KMS-11 (cell line): ENCODE measurements at regions not wholly inside any gene's neighbourhood (a gene's known extent, or its start where the extent isn't known, plus 50 kb on each side); places are given as distances from the start of the nearest gene placed in this dataset.

Experiments
- H2AFZ ChIP-seq: fragments of 200-600 bp; sonication (generic); 2 replicates; pipeline ENCODE4 v1.6.1; 2016; ENCODE audit warnings: antibody characterized with exemption, mixed run types, low read depth
- H3K27ac ChIP-seq: fragments of 200-600 bp; sonication (generic); 2 replicates; pipeline ENCODE4 v1.6.1; 2016; ENCODE audit warnings: mild to moderate bottlenecking, mixed run types
- H3K27me3 ChIP-seq: fragments of 200-600 bp; sonication (generic); 2 replicates; pipeline ENCODE4 v1.6.1; 2017; ENCODE audit warnings: mild to moderate bottlenecking, low read depth, mixed run types, moderate library complexity; ENCODE audit not compliant: insufficient read depth
- H3K36me3 ChIP-seq: fragments of 200-600 bp; sonication (generic); 2 replicates; pipeline ENCODE4 v1.6.1; 2017; ENCODE audit warnings: mild to moderate bottlenecking, mixed run types; ENCODE audit not compliant: insufficient read depth
- H3K4me1 ChIP-seq: fragments of 200-600 bp; sonication (generic); 2 replicates; pipeline ENCODE4 v1.6.1; 2016; ENCODE audit warnings: mild to moderate bottlenecking, low read depth, mixed run types; ENCODE audit not compliant: poor library complexity, severe bottlenecking
- H3K4me2 ChIP-seq: fragments of 200-600 bp; sonication (generic); 2 replicates; pipeline ENCODE4 v1.7.0; 2016; ENCODE audit warnings: mild to moderate bottlenecking, mixed run types
- H3K4me3 ChIP-seq: fragments of 200-600 bp; sonication (generic); IDR thresholded peaks from 2 replicates; pipeline ENCODE4 v1.6.1; 2017; ENCODE audit warnings: low read depth, low read length, mixed read lengths; ENCODE audit not compliant: insufficient read depth
- H3K79me2 ChIP-seq: fragments of 200-600 bp; sonication (generic); 2 replicates; pipeline ENCODE4 v1.6.1; 2016; ENCODE audit warnings: low read depth, mixed run types; ENCODE audit not compliant: insufficient read depth
- H3K9ac ChIP-seq: fragments of 200-600 bp; sonication (generic); 2 replicates; pipeline ENCODE4 v1.6.1; 2016; ENCODE audit warnings: mild to moderate bottlenecking, mixed run types
- H4K20me1 ChIP-seq: fragments of 200-600 bp; sonication (generic); 2 replicates; pipeline ENCODE4 v1.6.1; 2016; ENCODE audit warnings: mild to moderate bottlenecking, mixed run types; ENCODE audit not compliant: insufficient read depth
- CTCF ChIP-seq: fragments of 200-600 bp; sonication (generic); conservative IDR thresholded peaks from 2 replicates; pipeline ENCODE4 v1.6.1; 2017; ENCODE audit warnings: low read depth, mild to moderate bottlenecking, antibody characterized with exemption, low read length, moderate library complexity, mixed read lengths

DNA sequence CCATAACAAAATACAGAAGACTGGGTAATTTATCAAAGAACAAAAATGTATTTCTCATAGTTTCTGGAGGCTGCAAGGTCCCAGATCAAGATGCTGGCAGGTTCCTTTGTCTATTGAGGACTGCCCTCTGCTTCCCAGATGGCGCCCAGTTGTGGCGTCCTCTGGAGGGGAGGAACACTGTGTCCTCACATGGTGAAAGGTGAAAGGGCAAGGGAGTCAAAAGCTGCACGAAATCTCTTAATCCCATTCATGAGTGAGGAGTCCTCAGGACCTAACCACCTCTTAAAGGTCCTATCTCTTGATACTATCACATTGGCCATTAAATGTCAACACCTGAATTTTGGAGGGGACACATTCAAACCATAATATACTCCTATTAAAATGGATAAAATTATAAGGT lies 79.3 kb upstream of the IRF2BP2 start:
- no peak overlapping the region for H3K4me2 ChIP-seq
- no peaks in the 10 kb centered on the region for H3K36me3 ChIP-seq
- no peaks in the 10 kb centered on the region for H4K20me1 ChIP-seq
- H3K27ac ChIP-seq: no peak overlapping the region
- H2AFZ ChIP-seq: no peak overlapping the region
- no peaks in the 10 kb centered on the region for H3K27me3 ChIP-seq
- TF ChIP-seq CTCF: no peak
- H3K9ac ChIP-seq: no peak overlapping the region
- H3K4me1 ChIP-seq: no peaks in the 10 kb centered on the region
- no peaks in the 10 kb centered on the region for H3K79me2 ChIP-seq
- H3K4me3 ChIP-seq: no peak overlapping the region

GRCh38 chr1:234687011-234687410 lies 77.0 kb upstream of the IRF2BP2 start:
- no peak overlapping the region for H3K27ac ChIP-seq
- no peak overlapping the region for H3K4me3 ChIP-seq
- H4K20me1 ChIP-seq: no peaks in the 10 kb centered on the region
- H3K36me3 ChIP-seq: no peaks in the 10 kb centered on the region
- H3K79me2 ChIP-seq: no peaks in the 10 kb centered on the region
- H3K4me1 ChIP-seq: no peaks in the 10 kb centered on the region
- H3K4me2 ChIP-seq: no peak overlapping the region
- no peak overlapping the region for H2AFZ ChIP-seq
- no peaks in the 10 kb centered on the region for H3K27me3 ChIP-seq
- no peak for TF ChIP-seq CTCF
- H3K9ac ChIP-seq: no peak overlapping the region

- H3K27me3 ChIP-seq: no peaks in the 10 kb centered on the region
- H3K4me2 ChIP-seq: no peak overlapping the region
- H3K9ac ChIP-seq: no peak overlapping the region
- no peaks in the 10 kb centered on the region for H4K20me1 ChIP-seq
- no peaks in the 10 kb centered on the region for H3K36me3 ChIP-seq
- TF ChIP-seq CTCF: no peak
- no peaks in the 10 kb centered on the region for H3K79me2 ChIP-seq
- no peak overlapping the region for H3K27ac ChIP-seq
- no peak overlapping the region for H3K4me3 ChIP-seq
- no peak overlapping the region for H2AFZ ChIP-seq
- no peaks in the 10 kb centered on the region for H3K4me1 ChIP-seq
These were observed 76.1 kb upstream of the IRF2BP2 start for GRCh38 chr1:234686035-234686434.

GRCh38 chr1:234684856-234685255 lies 74.9 kb upstream of the IRF2BP2 start:
- no peak for TF ChIP-seq CTCF
- no peak overlapping the region for H3K27ac ChIP-seq

More at GRCh38 chr1:234684856-234685255, 74.9 kb upstream of the IRF2BP2 start:
- Histone ChIP-seq H3K36me3 (no peaks in the 10 kb centered on the region), H3K4me3 (no peak overlapping the region), H2AFZ (no peak overlapping the region), H3K9ac (no peak overlapping the region), H3K4me2 (no peak overlapping the region), H3K27me3 (no peaks in the 10 kb centered on the region), H4K20me1 (no peaks in the 10 kb centered on the region), H3K79me2 (no peaks in the 10 kb centered on the region), H3K4me1 (no peaks in the 10 kb centered on the region)
